HAP-1 (cell line): ENCODE measurements at regions not wholly inside any gene's neighbourhood (a gene's known extent, or its start where the extent isn't known, plus 50 kb on each side); places are given as distances from the start of the nearest gene placed in this dataset.
"Not testable (repeated sequence)": the region's sequence is repeated elsewhere in the genome, so short reads cannot be mapped to it uniquely, and the experiment has no call there.

Experiments
- DNase-seq, 2 experiments: peaks; one replicate each; pipeline ENCODE4 v3.0.0-alpha.2; 2016 to 2020; ENCODE audit warnings: low spot score in 2 of 2
- H3K27me3 ChIP-seq: fragments of 250-450 bp; sonication (Bioruptor Pico); 2 replicates; pipeline ENCODE4 v1.5.1; 2020; ENCODE audit warnings: low read depth, mild to moderate bottlenecking, moderate library complexity
- H3K36me3 ChIP-seq: fragments of 250-450 bp; sonication (Bioruptor Pico); replicated peaks from 2 replicates; pipeline ENCODE4 v1.5.1; 2020; ENCODE audit warnings: mild to moderate bottlenecking
- H3K4me1 ChIP-seq: fragments of 250-450 bp; sonication (Bioruptor Pico); 2 replicates; pipeline ENCODE4 v1.5.1; 2020; ENCODE audit warnings: mild to moderate bottlenecking
- H3K4me3 ChIP-seq: fragments of 250-450 bp; sonication (Bioruptor Pico); 2 replicates; pipeline ENCODE4 v1.5.1; 2020; ENCODE audit warnings: mild to moderate bottlenecking, moderate library complexity
- H3K9me3 ChIP-seq: fragments of 250-450 bp; sonication (Bioruptor Pico); 2 replicates; pipeline ENCODE4 v1.5.1; 2020; ENCODE audit warnings: mild to moderate bottlenecking, moderate library complexity
- in situ Hi-C: fragments of 300-500 bp; cut with MboI; formaldehyde crosslinking; loops from 3 replicates; pipeline ENCODE4 v1.14.3; 2020; ENCODE audit warnings: low sequenced_read_pairs, inconsistent platforms, mixed read lengths

DNA sequence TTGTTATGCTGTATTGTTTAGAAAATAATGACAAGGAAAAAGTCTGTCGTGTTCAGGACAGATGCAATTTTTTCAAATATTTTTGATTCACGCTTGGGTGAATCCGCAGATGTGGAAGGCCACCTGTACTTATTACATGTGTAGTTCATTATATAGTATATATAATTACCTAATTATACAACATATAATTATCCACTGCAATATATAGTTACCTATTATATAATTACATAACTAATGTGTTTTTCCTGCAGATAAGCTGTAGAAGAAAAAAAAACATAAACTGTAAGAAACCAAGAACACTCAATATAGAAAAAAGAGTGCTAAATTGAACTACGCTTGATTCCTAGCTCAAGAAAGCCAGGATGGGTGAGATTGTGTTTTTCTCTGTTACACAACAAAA is 93.6 kb upstream of the RANBP3L start:
- Histone ChIP-seq H3K4me1 (no peaks in the 10 kb centered on the region), H3K4me3 (no peak overlapping the region), H3K27me3 (no peaks in the 10 kb centered on the region), H3K36me3 (no peaks in the 10 kb centered on the region), H3K9me3 (no peaks in the 10 kb centered on the region)
- in situ Hi-C loops: no loop called here
- no peak for DNase-seq

DNA sequence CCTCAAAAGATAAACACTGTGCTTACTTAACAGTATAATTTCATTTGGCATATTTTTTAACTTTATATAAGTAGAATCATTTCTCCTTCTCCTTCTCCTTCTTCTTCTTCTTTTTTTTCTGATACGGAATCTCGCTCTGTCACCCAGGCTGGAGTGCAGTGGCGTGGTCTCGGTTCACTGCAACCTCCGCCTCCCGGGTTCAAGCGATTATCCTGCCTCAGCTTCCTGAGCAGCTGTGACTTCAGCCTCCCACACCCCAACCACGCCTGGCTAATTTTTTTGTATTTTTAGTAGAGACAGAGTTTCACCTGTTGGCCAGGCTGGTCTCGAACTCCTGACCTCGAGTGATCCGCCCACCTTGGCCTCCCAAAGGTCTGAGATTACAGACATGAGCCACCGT is 94.2 kb upstream of the RANBP3L start:
- in situ Hi-C loops, H3K27me3 ChIP-seq, H3K4me1 ChIP-seq, H3K9me3 ChIP-seq, DNase-seq, H3K36me3 ChIP-seq, H3K4me3 ChIP-seq: not testable (repeated sequence)

DNA sequence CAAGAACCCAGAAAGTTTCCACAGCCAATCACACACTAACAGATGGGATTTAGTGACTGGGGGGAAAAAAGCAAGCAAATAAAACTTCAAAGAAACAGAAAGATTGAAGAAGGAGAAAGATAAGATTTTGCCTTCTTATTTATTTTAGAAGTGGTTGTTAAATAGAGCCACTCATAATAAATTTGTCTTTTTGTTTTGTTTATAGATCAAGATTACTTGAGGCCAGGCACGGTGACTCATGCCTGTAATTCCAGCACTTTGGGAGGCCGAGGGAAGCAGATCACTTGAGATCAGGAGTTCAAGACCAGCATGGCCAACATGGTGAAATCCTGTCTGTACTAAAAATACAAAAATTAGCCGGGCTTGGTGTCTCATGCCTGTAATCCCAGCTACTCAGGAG is 94.9 kb upstream of the RANBP3L start:
- in situ Hi-C loops: no loop called here
- no peaks in the 10 kb centered on the region for H3K4me1 ChIP-seq
- DNase-seq: no peak
- H3K9me3 ChIP-seq: no peaks in the 10 kb centered on the region
- H3K36me3 ChIP-seq: no peaks in the 10 kb centered on the region
- H3K4me3 ChIP-seq: no peak overlapping the region
- H3K27me3 ChIP-seq: no peaks in the 10 kb centered on the region

DNA sequence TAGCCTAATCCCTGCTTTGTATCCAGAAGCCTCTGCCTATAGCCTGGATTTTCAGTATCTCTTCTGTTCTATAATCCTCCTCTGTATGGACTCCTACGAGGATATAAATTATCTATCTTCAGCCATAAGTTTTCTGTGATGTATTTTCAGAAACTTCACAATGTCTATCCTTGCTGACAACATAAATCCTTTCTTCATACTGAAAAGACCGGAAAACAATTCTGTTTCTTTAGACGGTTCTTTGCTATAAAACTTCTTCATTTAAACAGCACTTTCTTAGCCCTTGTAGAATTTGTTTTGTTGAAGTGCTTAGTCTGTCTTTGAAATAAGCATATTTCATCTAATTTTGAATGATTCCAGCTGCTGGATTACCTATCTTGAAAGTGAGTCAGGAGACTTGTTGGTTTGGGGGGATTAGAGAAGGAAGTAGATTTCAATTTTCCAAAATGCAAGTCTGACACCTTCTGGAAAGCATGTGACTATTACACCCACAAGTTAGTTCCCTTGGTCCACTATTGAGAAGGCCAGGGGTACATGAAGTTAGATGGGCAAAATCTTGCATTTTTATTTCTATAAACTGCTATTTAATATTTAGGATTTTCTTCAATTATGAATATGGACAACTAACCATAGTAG is 96.3 kb upstream of the RANBP3L start:
- Histone ChIP-seq H3K9me3 (no peaks in the 10 kb centered on the region), H3K27me3 (no peaks in the 10 kb centered on the region), H3K36me3 (no peaks in the 10 kb centered on the region), H3K4me3 (no peak overlapping the region), H3K4me1 (no peaks in the 10 kb centered on the region)
- in situ Hi-C loops: no loop called here
- DNase-seq: peak in 1 of 2 experiments; percentile 46

DNA sequence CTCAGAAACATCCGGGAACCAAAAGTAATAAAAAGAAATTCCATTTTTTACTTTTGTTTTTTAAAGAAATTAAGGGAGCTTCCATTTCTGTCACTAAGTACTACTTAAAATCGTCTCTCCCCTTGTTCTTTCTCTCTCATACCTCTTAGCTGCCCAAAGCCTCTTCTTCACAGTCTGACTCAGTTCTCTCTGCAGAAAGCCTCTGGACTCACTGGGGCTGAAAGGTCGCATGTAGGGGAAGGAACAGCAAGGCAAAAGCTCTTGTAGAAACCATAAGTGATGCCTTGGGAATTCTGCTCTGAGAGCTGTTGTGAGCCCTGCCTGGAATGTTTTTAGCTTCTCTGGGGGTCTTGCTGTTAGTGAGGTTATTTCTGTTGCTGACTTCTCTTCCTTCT is 100.8 kb upstream of the RANBP3L start:
- Histone ChIP-seq H3K9me3 (no peaks in the 10 kb centered on the region), H3K36me3 (no peaks in the 10 kb centered on the region), H3K27me3 (no peaks in the 10 kb centered on the region), H3K4me1 (no peaks in the 10 kb centered on the region), H3K4me3 (no peak overlapping the region)
- DNase-seq: no peak
- in situ Hi-C loops: no loop called here

DNA sequence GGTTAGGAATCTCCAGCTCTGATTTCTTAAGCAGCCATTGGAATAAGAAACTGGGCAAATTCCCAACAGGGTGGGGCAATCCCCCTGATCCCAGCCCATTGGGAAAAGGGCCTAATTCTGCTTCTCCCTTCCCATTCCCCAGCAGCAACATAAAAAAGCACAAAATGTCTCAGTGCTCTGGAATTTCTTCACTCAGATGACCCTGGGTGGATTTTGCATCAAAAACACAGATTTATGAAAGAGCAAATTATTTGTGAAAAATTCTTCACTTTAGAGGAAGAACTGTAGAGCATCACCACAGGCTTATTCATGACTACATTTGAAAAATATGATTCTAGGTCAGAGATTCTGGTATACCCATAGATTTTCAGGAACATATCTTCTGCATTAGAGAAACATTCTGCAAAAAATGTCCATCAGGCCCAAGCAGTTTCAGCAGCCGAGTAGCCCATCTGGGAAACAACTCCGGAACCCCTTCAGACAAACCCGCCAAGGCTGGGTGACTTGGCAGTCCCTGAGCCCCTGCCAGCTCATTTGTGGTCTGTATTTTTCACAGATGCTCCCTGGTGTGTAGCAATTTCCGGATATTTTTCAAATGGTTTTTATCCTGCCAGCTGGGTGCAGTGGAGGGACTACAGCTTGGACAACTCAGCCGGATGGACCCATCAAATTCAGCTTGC is 102.1 kb upstream of the RANBP3L start:
- DNase-seq: no peak
- no peaks in the 10 kb centered on the region for H3K4me1 ChIP-seq
- in situ Hi-C loops: no loop called here
- H3K4me3 ChIP-seq: no peak overlapping the region
- H3K27me3 ChIP-seq: no peaks in the 10 kb centered on the region
- no peaks in the 10 kb centered on the region for H3K36me3 ChIP-seq
- H3K9me3 ChIP-seq: no peaks in the 10 kb centered on the region

DNA sequence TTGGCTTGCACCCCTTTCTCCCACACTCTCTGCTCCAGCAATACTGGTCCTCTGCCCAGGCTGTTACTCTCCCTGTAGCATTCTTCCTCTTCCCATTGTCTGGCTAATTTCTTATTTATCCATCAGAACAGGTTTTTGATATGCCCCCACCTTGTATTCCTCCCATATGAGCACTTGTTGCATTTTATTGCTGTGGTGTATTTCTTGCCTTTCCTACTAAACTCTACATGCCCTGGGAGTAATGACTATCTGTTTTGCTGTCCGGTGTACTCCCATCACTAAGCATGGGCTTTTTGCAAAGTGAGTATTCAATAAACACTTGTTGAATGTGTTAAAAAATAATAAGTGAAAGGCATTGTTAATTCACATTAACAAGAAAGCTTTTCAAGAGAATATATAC is 104.3 kb upstream of the RANBP3L start:
- Histone ChIP-seq H3K36me3 (no peaks in the 10 kb centered on the region), H3K4me3 (no peak overlapping the region), H3K9me3 (no peaks in the 10 kb centered on the region), H3K27me3 (no peaks in the 10 kb centered on the region), H3K4me1 (no peaks in the 10 kb centered on the region; the same call in 1 of the 2 replicates)
- no peak for DNase-seq
- in situ Hi-C loops: no loop called here

DNA sequence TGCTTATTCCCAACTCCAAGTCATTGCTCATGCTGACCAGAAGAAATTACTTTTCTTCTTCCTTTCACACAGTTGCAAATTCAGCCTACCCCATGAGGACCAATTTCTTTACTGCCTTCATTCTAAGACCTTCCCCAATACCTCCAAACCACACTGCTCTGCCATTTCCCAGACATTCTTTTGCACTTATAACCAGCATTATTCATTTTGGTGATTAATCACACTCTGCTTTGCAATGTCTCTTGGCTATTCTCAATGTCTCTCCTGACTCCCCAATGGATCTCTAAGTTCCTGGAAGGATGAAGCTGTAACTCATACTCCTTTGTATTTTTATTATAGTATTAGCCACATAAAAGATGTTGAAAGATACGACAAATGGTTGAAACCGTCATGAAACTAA is 105.7 kb upstream of the RANBP3L start:
- no peak for DNase-seq
- Histone ChIP-seq H3K9me3 (no peaks in the 10 kb centered on the region), H3K27me3 (no peaks in the 10 kb centered on the region), H3K36me3 (no peaks in the 10 kb centered on the region), H3K4me1 (no peaks in the 10 kb centered on the region; the same call in 1 of the 2 replicates), H3K4me3 (no peak overlapping the region)
- in situ Hi-C loops: no loop called here

DNA sequence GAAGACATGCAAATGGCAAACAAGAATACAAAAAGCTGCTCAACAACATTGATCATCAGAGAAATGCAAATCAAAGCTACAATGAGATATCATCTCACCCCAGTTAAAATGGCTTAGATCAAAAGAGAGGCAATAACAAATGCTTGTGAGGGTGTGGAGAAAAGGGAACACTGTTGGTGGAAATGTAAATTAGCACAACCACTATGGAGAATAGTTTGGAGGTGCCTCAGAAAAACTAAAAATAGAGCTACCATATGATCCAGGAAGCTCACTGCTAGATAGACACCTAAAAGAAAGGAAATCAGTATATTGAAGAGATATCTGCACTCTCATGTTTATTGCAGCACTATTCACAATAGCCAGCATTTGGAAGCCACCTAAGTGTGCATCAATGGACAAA is 108.0 kb upstream of the RANBP3L start:
- not testable (repeated sequence) for H3K4me3 ChIP-seq, DNase-seq, H3K4me1 ChIP-seq, H3K9me3 ChIP-seq, H3K36me3 ChIP-seq, H3K27me3 ChIP-seq
- in situ Hi-C loops: loop anchor here (10.0 kb wide), 1 partner anchor 285 kb away; no protein-coding TSS in a partner anchor

DNA sequence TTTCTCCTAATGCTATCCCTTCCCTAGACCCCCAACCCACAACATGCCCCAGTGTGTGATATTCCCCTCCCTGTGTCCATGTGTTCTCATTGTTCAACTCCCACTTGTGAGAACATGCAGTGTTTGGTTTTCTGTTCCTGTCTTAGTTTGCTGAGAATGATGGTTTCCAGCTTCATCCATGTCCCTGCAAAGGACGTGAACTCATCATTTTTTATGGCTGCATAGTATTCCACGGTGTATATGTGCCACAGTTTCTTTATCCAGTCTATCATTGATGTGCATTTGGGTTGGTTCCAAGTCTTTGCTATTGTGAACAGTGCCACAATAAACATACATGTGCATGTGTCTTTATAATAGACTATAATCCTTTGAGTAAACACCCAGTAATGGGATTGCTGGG is 109.0 kb upstream of the RANBP3L start:
- in situ Hi-C loops: loop anchor here (10.0 kb wide), 1 partner anchor 284 kb away; no protein-coding TSS in a partner anchor

DNA sequence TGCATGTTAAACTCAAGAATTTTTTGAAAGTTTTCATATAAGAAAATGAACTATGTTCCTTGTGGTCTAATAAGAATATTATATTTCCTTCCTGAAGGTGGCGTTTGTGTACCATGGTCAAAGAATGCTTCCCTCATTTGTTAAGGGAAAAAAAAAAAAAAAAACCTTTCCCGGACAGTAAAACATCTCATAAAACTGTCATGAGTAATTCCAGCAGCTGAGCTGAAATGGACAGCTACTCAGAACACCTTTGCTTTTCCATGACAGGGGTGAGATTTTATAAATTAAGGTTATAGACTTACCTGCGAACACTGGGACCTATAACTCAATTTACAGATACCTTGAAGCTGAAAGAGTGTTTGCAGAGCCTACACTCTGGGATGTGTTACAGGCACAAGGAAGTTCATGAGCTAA is 113.2 kb upstream of the RANBP3L start:
- H3K4me3 ChIP-seq: no peak overlapping the region
- peak; percentile 19 to 56 for DNase-seq
- no peaks in the 10 kb centered on the region; the same call in 1 of the 2 replicates for H3K4me1 ChIP-seq
- in situ Hi-C loops: loop anchor here (5.0 to 10.0 kb wide), 2 partner anchors 87 to 280 kb away; no protein-coding TSS in a partner anchor
- no peaks in the 10 kb centered on the region for H3K9me3 ChIP-seq
- H3K27me3 ChIP-seq: peaks cover 6% of the 10 kb centered on the region; the same call in 1 of the 2 replicates
- no peaks in the 10 kb centered on the region for H3K36me3 ChIP-seq

More for the DNA sequence above, 109.0 kb upstream of the RANBP3L start:
- DNase-seq, H3K27me3 ChIP-seq, H3K4me1 ChIP-seq, H3K9me3 ChIP-seq, H3K36me3 ChIP-seq, H3K4me3 ChIP-seq: not testable (repeated sequence)

DNA sequence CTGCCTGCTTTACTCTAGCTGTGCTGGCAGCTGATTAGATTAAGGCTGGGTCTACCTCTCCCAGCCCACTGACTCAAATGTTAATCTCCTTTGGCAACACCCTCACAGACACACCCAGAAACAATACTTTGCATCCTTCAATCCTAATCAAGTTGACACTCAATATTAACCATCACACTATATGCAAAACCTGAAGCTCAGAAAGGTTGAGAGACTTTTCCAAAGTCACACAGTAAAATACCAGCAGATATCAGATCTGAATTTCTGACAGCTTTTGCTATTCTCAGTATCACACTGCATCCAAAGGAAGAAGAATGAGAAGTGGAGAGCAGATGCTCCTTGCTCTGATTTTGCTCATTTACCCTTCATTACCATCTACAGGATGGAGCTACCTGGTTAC is 114.9 kb upstream of the RANBP3L start:
- H3K4me3 ChIP-seq: no peak overlapping the region
- H3K27me3 ChIP-seq: peaks cover 6% of the 10 kb centered on the region; the same call in 1 of the 2 replicates
- in situ Hi-C loops: loop anchor here (5.0 to 10.0 kb wide), 2 partner anchors 86 to 278 kb away; no protein-coding TSS in a partner anchor
- H3K4me1 ChIP-seq: no peaks in the 10 kb centered on the region
- no peaks in the 10 kb centered on the region for H3K9me3 ChIP-seq
- H3K36me3 ChIP-seq: no peaks in the 10 kb centered on the region
- no peak for DNase-seq

DNA sequence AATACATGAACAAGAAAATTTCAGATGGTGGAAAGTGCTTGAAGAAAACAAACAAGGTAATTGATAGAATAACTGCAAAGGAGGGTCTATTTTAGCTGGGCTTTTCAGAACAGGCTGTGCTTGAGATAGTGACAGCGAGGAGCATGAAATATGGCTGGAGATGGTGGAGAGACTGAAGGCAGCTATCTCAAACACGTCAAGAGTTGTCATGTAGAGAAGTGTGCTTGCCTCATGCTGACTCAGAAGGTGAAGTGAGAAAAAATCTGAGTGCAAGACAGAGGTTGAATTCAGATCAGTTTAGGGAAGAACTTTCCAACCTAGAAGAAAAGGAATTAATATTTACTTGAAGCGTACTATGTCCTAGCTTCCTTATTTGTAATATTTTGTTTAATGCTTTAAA is 115.5 kb upstream of the RANBP3L start:
- Histone ChIP-seq H3K36me3 (no peaks in the 10 kb centered on the region), H3K27me3 (peaks cover 6% of the 10 kb centered on the region; the same call in 1 of the 2 replicates), H3K4me1 (no peaks in the 10 kb centered on the region), H3K9me3 (no peaks in the 10 kb centered on the region), H3K4me3 (no peak overlapping the region)
- no peak for DNase-seq
- in situ Hi-C loops: loop anchor here (5.0 to 10.0 kb wide), 2 partner anchors 85 to 278 kb away; no protein-coding TSS in a partner anchor

DNA sequence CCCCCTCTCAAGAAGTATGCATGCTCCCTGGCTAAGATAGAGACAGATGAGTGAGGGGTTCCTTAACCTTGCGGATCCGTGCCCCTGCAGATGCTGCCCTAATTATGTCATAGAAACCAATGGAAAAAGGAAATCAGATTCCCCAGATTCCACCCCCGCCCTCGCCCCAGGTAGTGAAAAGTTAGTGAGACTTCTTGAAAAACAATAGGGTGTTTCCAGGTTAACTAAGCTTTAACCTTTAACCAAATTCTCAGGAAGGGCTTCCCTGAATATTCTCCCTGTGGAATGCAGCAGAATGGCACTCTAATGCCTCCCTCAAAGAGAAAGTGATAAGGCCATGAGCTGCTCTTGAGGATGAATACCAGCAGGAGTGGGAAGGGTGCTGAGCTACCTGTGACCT is 116.0 kb upstream of the RANBP3L start:
- Histone ChIP-seq H3K36me3 (no peaks in the 10 kb centered on the region), H3K27me3 (peaks cover 6% of the 10 kb centered on the region; the same call in 1 of the 2 replicates), H3K4me1 (no peaks in the 10 kb centered on the region), H3K4me3 (no peak overlapping the region), H3K9me3 (no peaks in the 10 kb centered on the region)
- DNase-seq: no peak
- in situ Hi-C loops: loop anchor here (5.0 to 10.0 kb wide), 2 partner anchors 85 to 277 kb away; no protein-coding TSS in a partner anchor
